Activated CD4-positive, CD25-positive, alpha-beta regulatory T cell treated with anti-CD3 and anti-CD28 coated beads, Interleukin-2, amount 50 U/mL, for 24 hours (primary cell): ENCODE measurements at regions not wholly inside any gene's neighbourhood (a gene's known extent, or its start where the extent isn't known, plus 50 kb on each side); places are given as distances from the start of the nearest gene placed in this dataset.

Source experiments
- ATAC-seq, 2 donors: fragments of 150-1000 bp; cut with Tn5 transposase; one replicate each; pipeline ENCODE4 v1.10.0; 2021; ENCODE audit warnings: mild to moderate bottlenecking in 1 of 2, moderate library complexity in 1 of 2

GRCh38 chr4:147056940-147057610 is 111.4 kb upstream of the TTC29 start:
- no peak for ATAC-seq

DNA sequence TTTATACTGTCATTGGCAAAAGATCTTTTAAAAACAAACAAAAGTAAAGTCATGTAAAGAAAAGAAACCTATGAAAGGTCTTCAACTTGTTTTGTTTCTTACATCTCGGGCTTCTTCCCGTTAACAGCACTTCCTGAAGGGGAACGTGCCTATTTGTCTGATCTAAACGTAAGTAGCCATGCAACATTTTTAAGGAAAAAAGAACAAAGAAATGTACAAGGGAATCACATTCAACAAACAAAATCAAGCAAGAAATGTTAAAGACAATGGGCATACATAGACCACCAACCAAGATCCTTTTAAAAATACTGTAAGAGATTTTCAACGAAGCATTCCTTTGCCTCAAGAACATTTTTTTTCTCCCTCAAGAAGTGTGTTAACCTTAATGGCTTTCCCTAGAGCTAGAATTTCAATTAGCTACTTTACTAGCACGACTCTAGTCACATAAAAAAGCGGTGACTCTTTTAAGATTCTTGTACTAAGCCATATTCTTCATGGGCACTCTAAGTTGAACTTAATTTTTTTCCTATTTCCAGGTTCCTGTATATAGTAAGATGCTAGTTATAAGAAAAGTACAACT is 112.0 kb upstream of the TTC29 start:
- ATAC-seq, result no peak

- ATAC-seq, result no peak
Measured at GRCh38 chr4:147059064-147059731, 113.5 kb upstream of the TTC29 start.

DNA sequence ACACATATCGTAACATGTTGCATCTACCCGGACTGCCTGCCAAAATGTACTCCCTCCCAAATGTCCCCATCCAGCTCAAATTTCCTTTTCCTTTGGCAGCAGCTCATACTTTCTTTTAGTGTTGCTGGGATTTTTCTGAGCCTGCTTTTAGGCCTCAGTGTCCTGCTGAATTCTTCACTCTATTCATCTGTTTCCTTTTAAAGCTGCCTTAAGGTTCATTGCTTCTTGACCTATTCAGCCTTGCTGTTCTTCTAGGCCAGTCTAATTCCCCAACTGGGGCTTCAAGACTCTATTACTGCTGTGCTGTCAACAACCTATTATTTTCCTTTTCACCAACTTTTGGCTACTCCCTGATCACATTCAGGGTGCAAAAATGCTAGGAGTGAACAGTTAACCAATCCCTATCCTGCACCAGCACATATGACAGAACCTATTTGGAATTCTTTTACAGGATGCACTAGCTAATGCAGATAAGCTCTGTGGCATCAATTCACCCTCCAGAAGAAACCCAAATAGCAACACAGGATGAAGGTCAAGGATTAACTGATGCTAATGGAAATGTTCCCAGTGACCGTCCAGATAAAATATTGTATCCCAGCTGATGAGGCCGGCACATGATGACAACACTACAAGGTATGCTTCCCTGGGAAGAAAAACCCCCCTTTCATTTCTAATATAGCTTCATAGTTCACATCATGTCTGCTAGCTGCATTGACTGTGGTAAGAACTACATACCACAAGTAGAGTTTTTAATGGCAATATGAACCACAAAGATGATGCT is 114.7 kb upstream of the TTC29 start:
- no peak for ATAC-seq

- ATAC-seq, result no peak
Measured at GRCh38 chr4:147064856-147065255, 119.2 kb upstream of the TTC29 start.

DNA sequence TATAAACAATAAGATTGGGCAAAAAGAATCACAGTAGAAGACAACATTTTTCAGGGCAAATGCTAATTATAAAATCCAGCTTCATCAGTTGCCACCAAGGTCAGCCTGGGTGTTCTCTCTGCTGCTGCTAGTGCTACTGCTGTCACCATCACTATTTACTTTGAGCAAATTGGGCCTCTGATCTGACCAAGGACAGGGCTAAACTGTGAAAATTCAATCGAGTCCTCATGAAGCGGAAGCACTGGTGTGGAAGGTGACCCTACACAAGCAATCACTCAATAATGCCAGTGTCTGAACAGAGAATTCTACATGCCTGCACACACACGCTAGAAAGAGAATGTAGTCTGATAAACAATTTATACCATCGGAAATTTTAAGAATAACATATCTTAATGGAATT is 122.9 kb upstream of the TTC29 start:
- ATAC-seq, result no peak

DNA sequence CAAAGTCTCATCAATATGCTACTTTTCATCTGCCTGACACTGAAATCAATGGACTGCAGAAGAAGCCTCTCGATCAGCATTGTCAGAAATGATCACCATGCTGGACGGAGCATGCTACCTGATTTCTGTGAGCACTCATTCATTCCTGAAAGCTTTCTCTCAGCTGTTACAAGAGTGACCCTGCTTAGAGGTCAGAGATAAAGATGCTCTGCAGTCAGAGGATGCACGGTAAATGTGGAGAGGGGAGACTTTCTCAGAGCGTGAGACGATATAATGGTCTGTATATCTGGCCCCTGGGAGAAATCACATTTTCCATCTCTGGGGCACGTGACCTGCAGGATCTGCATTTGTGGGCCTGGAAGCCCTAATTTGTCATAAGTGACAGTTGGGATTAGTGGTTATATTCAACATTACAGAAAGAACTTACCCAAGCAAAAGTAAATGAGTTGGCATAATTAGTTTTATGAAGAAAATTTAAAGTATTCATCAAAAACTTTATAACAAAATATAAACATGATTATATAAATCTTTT is 125.6 kb upstream of the TTC29 start:
- no peak for ATAC-seq

GRCh38 chr4:147076179-147076578 is 130.5 kb upstream of the TTC29 start:
- ATAC-seq, result no peak

DNA sequence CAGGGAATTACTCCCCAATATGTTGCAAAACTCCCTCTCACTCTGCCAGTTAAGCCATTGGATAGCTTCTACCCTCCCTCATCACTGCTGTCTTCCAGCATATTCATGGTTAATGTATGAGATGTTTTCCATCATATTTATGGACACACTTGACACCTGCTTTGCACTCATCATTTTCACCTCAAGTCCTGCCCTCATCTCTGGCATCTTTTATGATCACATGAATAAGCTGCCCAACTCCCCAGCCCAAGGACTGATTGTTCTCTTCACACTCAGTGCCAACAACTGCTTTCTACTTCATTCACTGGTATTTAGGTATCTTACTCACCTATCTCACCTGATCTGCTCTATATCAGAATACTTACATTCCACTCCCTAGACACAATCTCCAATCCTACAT is 131.1 kb upstream of the TTC29 start:
- ATAC-seq, result no peak

GRCh38 chr4:147078362-147078761 is 132.7 kb upstream of the TTC29 start:
- no peak for ATAC-seq

DNA sequence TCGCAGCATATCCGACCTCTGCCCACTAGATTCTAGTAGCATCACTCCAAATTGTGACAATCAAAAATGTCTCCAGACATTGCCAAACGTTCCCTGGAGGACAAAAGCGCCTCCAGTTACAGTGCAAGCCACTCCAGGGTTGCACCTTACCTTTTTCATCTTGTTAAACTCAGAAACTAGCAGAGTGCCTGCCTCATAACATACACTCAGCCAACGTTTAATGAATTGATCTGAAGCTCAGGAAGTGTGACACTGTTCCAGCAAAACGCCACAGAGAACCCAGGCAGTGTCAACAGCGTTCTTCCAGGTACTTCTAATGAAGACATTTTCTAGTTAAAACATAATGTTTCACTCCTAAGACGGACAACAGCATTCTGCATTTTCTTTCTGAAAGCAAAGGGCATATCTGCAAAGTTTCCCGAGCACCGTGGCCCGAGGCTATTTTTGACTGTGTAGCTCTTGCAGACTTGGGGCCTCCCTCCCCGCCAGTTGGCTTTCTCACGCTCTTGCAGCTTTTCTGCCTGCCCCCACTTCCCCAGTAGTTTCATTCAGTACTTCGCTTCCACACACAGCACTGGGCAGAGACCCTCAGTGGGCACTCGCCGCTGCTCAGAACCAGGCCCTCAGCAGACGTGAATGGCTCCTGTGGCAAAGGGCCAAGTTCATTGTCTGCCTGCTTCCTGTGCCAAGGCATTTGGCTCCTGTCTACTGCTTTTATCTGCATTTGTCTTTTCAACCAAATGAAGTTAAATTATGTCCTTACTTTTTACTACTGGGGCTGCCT is 133.4 kb upstream of the TTC29 start:
- ATAC-seq, result no peak

DNA sequence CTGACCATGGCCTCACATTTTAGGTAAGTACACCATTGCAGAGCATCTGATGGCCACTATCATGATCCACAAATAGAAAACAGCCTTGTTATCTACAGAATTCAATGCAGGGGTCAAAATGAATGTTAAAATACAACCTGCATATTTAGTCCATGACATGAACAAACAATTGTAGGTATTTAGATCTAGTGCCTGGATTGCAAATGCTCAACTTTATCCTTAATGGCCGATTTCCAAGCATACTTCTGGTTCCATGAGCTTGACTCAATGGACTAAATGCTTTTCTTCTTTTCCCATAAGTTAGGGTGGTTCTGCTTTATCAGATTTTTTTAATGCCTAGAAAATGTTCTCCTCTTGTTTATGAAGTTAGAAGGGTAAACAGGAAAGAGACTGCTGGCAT is 139.2 kb upstream of the TTC29 start:
- ATAC-seq, result no peak

- ATAC-seq, result no peak
Measured at GRCh38 chr4:147085781-147086180, 140.1 kb upstream of the TTC29 start.

- no peak for ATAC-seq
Measured at GRCh38 chr4:147088146-147088545, 142.5 kb upstream of the TTC29 start.

- ATAC-seq, result no peak
Measured at GRCh38 chr4:147090486-147090885, 144.8 kb upstream of the TTC29 start.

- no peak for ATAC-seq
Measured at GRCh38 chr4:147093206-147093605, 147.5 kb upstream of the TTC29 start.

GRCh38 chr4:147094238-147094637 is 148.6 kb upstream of the TTC29 start:
- no peak for ATAC-seq

DNA sequence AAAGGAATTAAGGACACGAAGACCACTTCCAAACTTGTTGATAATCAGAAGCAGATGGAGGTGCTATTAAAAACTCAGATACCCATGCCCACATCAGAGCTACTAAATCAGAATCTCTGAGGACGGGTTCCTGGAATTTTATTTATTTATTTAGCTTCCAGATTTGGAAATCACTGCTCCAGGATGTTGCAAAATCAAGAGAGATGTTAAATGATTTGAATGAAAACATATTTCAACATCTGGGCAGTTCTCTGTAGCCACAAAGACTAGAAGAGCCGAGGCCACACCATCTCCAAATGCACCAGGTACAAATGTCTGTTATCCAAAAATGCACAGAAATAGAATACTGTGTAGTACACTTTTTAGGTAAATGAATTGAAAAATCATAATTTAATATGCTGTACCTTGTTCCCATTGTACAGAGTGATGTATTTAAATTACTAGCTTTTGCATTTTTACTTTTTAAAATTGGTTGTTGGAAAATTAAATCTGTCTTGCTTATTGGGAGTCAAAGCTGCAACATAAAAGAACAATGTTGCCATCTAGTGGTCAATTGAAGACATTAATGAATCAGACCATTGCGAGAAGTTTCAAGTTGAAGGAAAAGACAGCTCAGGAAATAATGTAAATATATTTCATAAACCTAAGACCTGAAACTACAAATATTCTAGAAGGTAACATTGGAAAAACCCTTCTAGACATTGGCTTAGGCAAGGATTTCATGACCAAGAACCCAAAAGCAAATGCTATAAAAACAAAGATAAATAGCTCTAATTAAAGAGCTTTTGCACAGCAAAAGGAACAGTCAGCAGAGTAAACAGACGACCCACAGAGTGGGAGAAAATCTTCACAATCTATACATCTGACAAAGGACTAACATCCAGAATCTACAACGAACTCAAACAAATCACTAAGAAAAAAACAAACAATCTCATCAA is 151.3 kb upstream of the TTC29 start:
- no peak for ATAC-seq

DNA sequence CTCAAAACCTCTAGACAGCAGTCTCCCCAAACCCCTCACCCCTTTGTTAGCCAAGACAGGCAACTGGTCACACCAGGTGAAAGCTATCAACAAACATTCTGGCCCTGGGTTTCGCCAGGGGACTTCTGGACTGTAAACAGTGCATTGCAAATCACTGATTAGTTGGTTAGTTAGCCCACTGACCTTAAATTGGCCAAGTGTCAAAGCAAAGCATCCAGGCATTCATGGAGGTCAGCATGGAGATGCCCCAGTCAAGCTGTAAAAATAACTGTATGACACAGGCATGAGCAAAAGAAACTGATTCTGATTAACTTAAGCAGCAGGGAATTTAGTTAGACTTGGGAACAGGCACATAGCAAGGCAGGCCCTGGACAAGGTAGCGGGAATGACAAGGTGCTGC is 156.0 kb upstream of the TTC29 start:
- no peak for ATAC-seq

DNA sequence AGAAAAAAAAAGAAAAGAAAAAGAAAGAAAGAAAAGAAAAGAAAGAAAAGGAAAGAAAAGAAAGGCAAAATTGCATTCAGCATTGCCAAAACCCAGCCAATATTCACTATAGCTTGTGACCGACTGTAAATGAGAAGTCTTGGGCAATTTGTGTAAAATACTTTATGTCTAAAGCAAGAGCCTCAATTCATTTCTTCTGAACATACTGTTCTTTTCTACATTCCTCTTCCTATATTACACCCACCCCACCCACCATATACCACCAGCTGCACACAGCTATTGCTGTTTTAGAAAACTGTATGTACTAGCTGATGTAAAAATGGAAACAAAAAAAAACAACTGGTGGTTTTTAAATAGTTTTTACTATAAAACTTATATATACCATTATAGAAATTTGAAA is 156.9 kb upstream of the TTC29 start:
- ATAC-seq, result no peak

GRCh38 chr4:147103403-147103946 is 157.8 kb upstream of the TTC29 start:
- no peak for ATAC-seq
